HCT116 (cell line): ENCODE measurements at regions not wholly inside any gene's neighbourhood (a gene's known extent, or its start where the extent isn't known, plus 50 kb on each side); places are given as distances from the start of the nearest gene placed in this dataset.

ENCODE experiments used
- ATAC-seq: fragments of 200-7000 bp; cut with Tn5 transposase; 2 replicates; pipeline ENCODE4 v1.9.1; 2020; ENCODE audit warnings: mild to moderate bottlenecking, moderate library complexity
- BruUV-seq: library from RNA; stranded (reverse); fragments of 400-500 nt; replicated peaks from 2 replicates; lab custom pipeline; 2021; lab: Mats Ljungman, UMichigan
- CTCF ChIA-PET: fragments of 300-600 bp; sonication (Branson Sonifier 250); formaldehyde crosslinking; loops from one replicate; lab custom pipeline; 2021; ENCODE audit warnings: antibody characterized with exemption; lab: Charles Lee
- POLR2A ChIA-PET: fragments of 300-600, 350-600 bp; sonication (Branson Sonifier 250); formaldehyde crosslinking; loops from one replicate; lab custom pipeline; 2021; ENCODE audit warnings: antibody characterized with exemption; lab: Charles Lee
- RAD21 ChIA-PET, 2 experiments: fragments of 300-600 bp; sonication (Branson Sonifier 250); formaldehyde crosslinking; loops; one replicate each; lab custom pipeline; 2023; ENCODE audit warnings: low total read pairs in 2 of 2; ENCODE audit not compliant: uncharacterized antibody in 2 of 2, unreplicated experiment in 2 of 2, low non-redundant PET in 1 of 2; lab: Charles Lee
- DNase-seq: peaks from one replicate; pipeline ENCODE4 v3.0.0-alpha.2; 2010; ENCODE audit warnings: low read depth, low spot score
- H2AFZ ChIP-seq: fragments of 200-600 bp; shearing (Covaris generic), sonication (generic); 2 replicates; pipeline ENCODE4 v1.6.1; 2017; ENCODE audit warnings: low read depth, mixed run types, mixed read lengths, antibody characterized with exemption, low read length; ENCODE audit not compliant: poor library complexity, severe bottlenecking
- H3K27ac ChIP-seq: 2 replicates; pipeline ENCODE4 v1.5.1; 2012; ENCODE audit warnings: low read depth, low read length
- H3K27me3 ChIP-seq: fragments of 200-600 bp; sonication (generic); 2 replicates; pipeline ENCODE4 v1.6.1; 2016; ENCODE audit warnings: mixed run types, low read length, mixed read lengths; ENCODE audit not compliant: insufficient read depth
- H3K36me3 ChIP-seq, 2 experiments: fragments of 200-500 bp in 1 of 2; fragments of 200-600 bp in 1 of 2; sonication (Bioruptor generic) in 1 of 2; sonication (generic) in 1 of 2; 2 replicates each; pipeline versions ENCODE4 v1.5.1 to v1.6.1; 2014 to 2016; ENCODE audit warnings: low read length in 2 of 2, inconsistent platforms in 1 of 2, mixed read lengths in 1 of 2, mixed run types in 1 of 2; ENCODE audit not compliant: insufficient read depth in 2 of 2, control insufficient read depth in 1 of 2
- H3K4me1 ChIP-seq, 2 experiments: fragments of 200-600 bp in 1 of 2; sonication (generic) in 1 of 2; 2 replicates each; pipeline versions ENCODE4 v1.5.1 to v1.6.1; 2012 to 2017; ENCODE audit warnings: low read length in 2 of 2, inconsistent platforms in 1 of 2, mild to moderate bottlenecking in 1 of 2, mixed read lengths in 1 of 2, mixed run types in 1 of 2, moderate library complexity in 1 of 2; ENCODE audit not compliant: insufficient read depth in 2 of 2, control insufficient read depth in 1 of 2
- H3K4me2 ChIP-seq: fragments of 200-600 bp; sonication (generic); 2 replicates; pipeline ENCODE4 v1.6.1; 2017; ENCODE audit warnings: mixed run types, low read length, mixed read lengths
- H3K4me3 ChIP-seq, 2 experiments: fragments of 200-600 bp in 1 of 2; sonication (generic) in 1 of 2; replicated peaks in 1 of 2; 2 replicates each; pipeline ENCODE4 v1.5.1; 2011 to 2016; ENCODE audit warnings: low read length in 2 of 2, control low read depth in 1 of 2, low read depth in 1 of 2, mild to moderate bottlenecking in 1 of 2, mixed read lengths in 1 of 2, mixed run types in 1 of 2
- H3K79me2 ChIP-seq: fragments of 200-600 bp; sonication (generic); 2 replicates; pipeline ENCODE4 v1.6.1; 2017; ENCODE audit warnings: mild to moderate bottlenecking, mixed run types, low read length, moderate library complexity, mixed read lengths; ENCODE audit not compliant: insufficient read depth
- H3K9ac ChIP-seq: fragments of 200-600 bp; sonication (generic); 2 replicates; pipeline ENCODE4 v1.6.1; 2016; ENCODE audit warnings: low read length, mixed read lengths
- H3K9me2 ChIP-seq: fragments of 200-600 bp; sonication (generic), shearing (Covaris generic); 2 replicates; pipeline ENCODE4 v1.6.1; 2017; ENCODE audit warnings: mixed run types, mild to moderate bottlenecking, moderate library complexity; ENCODE audit not compliant: insufficient read depth
- H3K9me3 ChIP-seq, 2 experiments: fragments of 200-500 bp in 1 of 2; fragments of 200-600 bp in 1 of 2; sonication (Bioruptor generic) in 1 of 2; sonication (generic) in 1 of 2; 2 replicates each; pipeline ENCODE4 v1.6.1; 2014 to 2017; ENCODE audit warnings: low read length in 2 of 2, mixed read lengths in 2 of 2, inconsistent platforms in 1 of 2, low read depth in 1 of 2, mild to moderate bottlenecking in 1 of 2, mixed run types in 1 of 2, moderate library complexity in 1 of 2; ENCODE audit not compliant: control insufficient read depth in 1 of 2, insufficient read depth in 1 of 2
- H4K20me1 ChIP-seq: fragments of 200-600 bp; sonication (generic), shearing (Covaris generic); 2 replicates; pipeline ENCODE4 v1.6.1; 2017; ENCODE audit warnings: mixed run types, mild to moderate bottlenecking, moderate library complexity; ENCODE audit not compliant: insufficient read depth
- CBX3 ChIP-seq: IDR thresholded peaks from 2 replicates; pipeline ENCODE4 v1.6.1; 2012; ENCODE audit warnings: low read depth
- EZH2phosphoT487 ChIP-seq: fragments of 200-600 bp; IDR thresholded peaks from 2 replicates; pipeline ENCODE4 v1.6.1; 2018; ENCODE audit warnings: antibody characterized with exemption, borderline replicate concordance
- intact Hi-C: fragments of 100-400 bp; cut with micrococcal nuclease; formaldehyde crosslinking; loops from 2 replicates; pipeline ENCODE4 v1.10.0; 2022
- TF ChIP-seq, protein P1 (sequence below): IDR thresholded peaks from 2 replicates; pipeline ENCODE4 v1.6.1; 2012; ENCODE audit warnings: low read depth
- TF ChIP-seq, protein P2 (sequence below): IDR thresholded peaks from 2 replicates; pipeline ENCODE4 v1.6.1; 2012

GRCh38 chr12:25689996-25690501, 137.0 kb upstream of the LMNTD1 start:
- Histone ChIP-seq H3K27ac (no peak overlapping the region), H3K79me2 (no peaks in the 10 kb centered on the region), H3K36me3 (no peaks in the 10 kb centered on the region), H3K27me3 (no peaks in the 10 kb centered on the region), H3K9ac (no peak overlapping the region), H3K4me2 (no peak overlapping the region), H3K4me1 (no peaks in the 10 kb centered on the region), H2AFZ (no peak overlapping the region), H3K9me2 (no peaks in the 10 kb centered on the region), H4K20me1 (no peaks in the 10 kb centered on the region), H3K9me3 (no peaks in the 10 kb centered on the region), H3K4me3 (no peak overlapping the region)
- ATAC-seq (no peak), DNase-seq (no peak)
- ChIA-PET POLR2A (no interaction called here), RAD21 (no interaction called here), CTCF (no interaction called here)
- intact Hi-C loops, result no loop called here
- no TSS peak for BruUV-seq
- TF ChIP-seq, protein P1, sequence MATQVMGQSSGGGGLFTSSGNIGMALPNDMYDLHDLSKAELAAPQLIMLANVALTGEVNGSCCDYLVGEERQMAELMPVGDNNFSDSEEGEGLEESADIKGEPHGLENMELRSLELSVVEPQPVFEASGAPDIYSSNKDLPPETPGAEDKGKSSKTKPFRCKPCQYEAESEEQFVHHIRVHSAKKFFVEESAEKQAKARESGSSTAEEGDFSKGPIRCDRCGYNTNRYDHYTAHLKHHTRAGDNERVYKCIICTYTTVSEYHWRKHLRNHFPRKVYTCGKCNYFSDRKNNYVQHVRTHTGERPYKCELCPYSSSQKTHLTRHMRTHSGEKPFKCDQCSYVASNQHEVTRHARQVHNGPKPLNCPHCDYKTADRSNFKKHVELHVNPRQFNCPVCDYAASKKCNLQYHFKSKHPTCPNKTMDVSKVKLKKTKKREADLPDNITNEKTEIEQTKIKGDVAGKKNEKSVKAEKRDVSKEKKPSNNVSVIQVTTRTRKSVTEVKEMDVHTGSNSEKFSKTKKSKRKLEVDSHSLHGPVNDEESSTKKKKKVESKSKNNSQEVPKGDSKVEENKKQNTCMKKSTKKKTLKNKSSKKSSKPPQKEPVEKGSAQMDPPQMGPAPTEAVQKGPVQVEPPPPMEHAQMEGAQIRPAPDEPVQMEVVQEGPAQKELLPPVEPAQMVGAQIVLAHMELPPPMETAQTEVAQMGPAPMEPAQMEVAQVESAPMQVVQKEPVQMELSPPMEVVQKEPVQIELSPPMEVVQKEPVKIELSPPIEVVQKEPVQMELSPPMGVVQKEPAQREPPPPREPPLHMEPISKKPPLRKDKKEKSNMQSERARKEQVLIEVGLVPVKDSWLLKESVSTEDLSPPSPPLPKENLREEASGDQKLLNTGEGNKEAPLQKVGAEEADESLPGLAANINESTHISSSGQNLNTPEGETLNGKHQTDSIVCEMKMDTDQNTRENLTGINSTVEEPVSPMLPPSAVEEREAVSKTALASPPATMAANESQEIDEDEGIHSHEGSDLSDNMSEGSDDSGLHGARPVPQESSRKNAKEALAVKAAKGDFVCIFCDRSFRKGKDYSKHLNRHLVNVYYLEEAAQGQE, result no peak
- no peak for TF ChIP-seq EZH2phosphoT487
- TF ChIP-seq, protein P2, sequence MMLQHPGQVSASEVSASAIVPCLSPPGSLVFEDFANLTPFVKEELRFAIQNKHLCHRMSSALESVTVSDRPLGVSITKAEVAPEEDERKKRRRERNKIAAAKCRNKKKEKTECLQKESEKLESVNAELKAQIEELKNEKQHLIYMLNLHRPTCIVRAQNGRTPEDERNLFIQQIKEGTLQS, result no peak
- TF ChIP-seq CBX3, result no peak
